ENCODE measurements at regions not wholly inside any gene's neighbourhood (a gene's known extent, or its start where the extent isn't known, plus 50 kb on each side); places are given as distances from the start of the nearest gene placed in this dataset.
"Not testable (repeated sequence)": the region's sequence is repeated elsewhere in the genome, so short reads cannot be mapped to it uniquely, and the experiment has no call there.

DNA sequence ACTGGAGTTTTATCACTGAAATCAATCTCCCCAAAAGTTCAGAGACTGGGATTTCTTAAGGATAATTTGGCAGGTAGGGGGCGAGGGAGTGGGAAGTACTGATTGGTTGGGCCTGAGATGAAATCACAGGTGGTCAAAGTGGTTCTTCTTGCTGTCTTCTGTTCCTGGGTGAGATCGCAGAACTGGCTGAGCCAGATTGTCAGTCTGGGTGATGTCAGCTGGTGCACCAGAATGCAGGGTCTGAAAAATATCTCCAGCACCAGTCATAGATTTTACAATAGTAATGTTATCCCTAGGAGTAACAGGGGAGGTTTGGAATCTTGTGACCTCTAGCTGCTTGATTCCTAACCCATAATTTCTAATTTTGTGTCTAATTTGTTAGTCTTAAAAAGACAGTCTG is 86.7 kb upstream of the SLC25A36 start:
- H3K36me3 Mint-ChIP-seq: peaks cover 0 to 1% (median 0%) of the 10 kb centered on the region in 3 donors
- H3K27ac Mint-ChIP-seq: no peak overlapping the region
- peaks cover 0 to 11% (median 2%) of the 10 kb centered on the region in 9 donors for H3K9me3 Mint-ChIP-seq
- no peak for DNase-seq
- no peak for ATAC-seq
- H3K4me1 Mint-ChIP-seq: peaks cover 0 to 2% (median 0%) of the 10 kb centered on the region in 4 donors
- H3K4me3 Mint-ChIP-seq: no peak overlapping the region
- POLR2A ChIA-PET: no interaction called here
- H3K27me3 Mint-ChIP-seq: peaks cover 0 to 14% (median 8%) of the 10 kb centered on the region in 5 donors

DNA sequence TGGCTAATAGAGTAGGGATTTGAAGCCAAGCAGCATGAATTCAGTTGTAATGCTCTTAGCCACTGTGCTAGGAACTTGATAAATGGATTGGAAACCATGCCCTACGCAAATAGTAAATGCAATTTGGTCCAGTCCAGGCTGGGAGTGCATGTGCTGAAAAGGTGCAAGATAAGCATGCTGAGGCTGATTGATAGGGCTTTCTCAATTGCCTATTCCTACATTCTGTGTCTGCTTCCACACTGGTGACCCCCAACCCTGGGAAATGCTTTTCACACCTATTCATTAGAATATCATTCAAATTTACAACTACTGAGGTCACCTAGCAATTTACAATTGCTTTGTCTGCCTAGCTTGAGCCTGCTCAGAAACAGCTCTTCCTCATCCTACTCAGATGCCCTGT is 84.7 kb upstream of the SLC25A36 start:
- POLR2A ChIA-PET: no interaction called here
- Mint-ChIP-seq H3K4me1 (no peaks in the 10 kb centered on the region), H3K4me3 (no peak overlapping the region), H3K27me3 (peaks cover 0 to 8% (median 3%) of the 10 kb centered on the region in 5 donors), H3K27ac (no peak overlapping the region), H3K36me3 (peaks cover 0 to 1% (median 0%) of the 10 kb centered on the region in 3 donors), H3K9me3 (peaks cover 0 to 11% (median 2%) of the 10 kb centered on the region in 9 donors)
- DNase-seq: no peak
- no peak for ATAC-seq

DNA sequence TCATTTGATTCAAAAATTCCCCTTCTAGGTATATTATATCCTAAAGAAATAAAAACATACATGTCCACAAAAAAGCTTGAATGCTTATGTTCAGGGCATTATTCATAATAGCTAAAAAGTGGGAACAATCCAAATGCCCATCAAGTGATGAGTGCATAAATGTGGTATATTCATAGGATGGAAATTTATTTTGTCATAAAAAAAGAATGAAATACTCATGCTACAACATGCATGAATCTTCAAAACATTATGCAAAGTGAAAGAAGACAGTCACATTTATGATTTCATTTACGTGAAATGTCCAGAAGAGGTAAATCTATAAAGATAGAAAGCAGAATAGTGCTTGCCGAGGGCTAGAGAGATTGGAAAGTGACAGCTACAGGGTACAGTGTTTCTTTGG is 83.6 kb upstream of the SLC25A36 start:
- POLR2A ChIA-PET: no interaction called here
- Mint-ChIP-seq H3K9me3 (peaks cover 0 to 11% (median 2%) of the 10 kb centered on the region in 9 donors), H3K36me3 (no peaks in the 10 kb centered on the region), H3K27me3 (peaks cover 0 to 4% (median 3%) of the 10 kb centered on the region in 5 donors), H3K4me1 (no peaks in the 10 kb centered on the region), H3K27ac (no peak overlapping the region), H3K4me3 (no peak overlapping the region)
- no peak for DNase-seq
- no peak for ATAC-seq

DNA sequence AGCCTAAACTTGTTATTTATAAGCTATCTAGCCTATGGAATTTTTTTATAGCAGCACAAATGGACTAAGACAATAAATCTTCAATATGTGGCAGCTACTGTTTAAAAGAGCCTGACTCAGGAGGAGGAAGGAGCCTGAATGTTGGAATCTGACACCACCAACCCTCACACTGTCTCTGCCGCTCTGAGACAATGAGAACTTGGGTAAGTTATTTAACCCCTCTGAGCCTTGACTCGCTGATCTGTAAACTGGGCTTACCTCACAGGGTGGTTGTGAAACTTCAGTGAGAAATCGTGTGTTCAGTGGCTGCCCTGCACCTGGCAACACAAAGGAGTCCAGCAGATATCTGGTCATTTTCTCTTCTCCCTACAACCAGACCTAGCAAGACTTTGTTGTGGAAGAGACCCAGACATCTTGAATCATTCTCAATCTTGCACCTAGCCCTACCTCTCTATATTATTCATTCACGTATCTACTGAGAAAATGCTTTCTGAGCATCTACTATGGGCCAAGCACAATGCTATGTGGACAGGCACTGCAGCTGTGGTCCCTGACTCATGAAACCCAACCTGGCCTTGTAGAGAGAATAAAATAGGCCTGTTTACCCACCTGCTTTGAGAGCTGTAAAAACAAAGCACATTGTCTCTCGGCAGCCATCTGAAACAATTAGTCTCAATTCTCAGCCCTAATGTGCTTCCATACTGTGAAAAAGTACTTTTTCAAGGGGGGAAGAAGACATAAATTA is 81.9 kb upstream of the SLC25A36 start:
- POLR2A ChIA-PET: no interaction called here
- ATAC-seq (no peak), DNase-seq (no peak)
- Mint-ChIP-seq H3K36me3 (no peaks in the 10 kb centered on the region), H3K27me3 (peaks cover 0 to 3% (median 1%) of the 10 kb centered on the region in 5 donors), H3K4me1 (peaks cover 0 to 5% (median 3%) of the 10 kb centered on the region in 4 donors), H3K27ac (no peak overlapping the region), H3K9me3 (no peaks in the 10 kb centered on the region), H3K4me3 (no peak overlapping the region)

DNA sequence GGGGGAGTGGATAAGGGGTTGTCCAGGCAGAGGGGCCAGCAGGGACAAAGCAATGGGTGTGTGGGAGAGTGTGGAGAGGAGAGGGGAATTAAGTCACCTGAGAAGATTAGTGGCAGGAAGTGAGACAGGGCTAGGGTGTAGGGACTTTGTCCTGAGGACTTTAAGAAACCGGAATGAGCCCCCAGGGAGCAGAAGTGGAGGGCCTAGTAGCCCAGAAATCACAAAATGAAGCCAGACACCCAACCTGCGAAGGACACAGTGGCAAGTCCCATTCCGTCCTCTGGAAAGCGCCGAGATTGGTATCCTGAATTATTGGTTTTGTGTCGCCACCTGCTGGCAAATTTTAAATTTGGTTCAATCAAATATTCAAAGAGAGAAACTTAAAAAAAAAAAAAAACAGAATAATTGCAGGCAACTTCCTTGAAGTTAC is 78.0 kb upstream of the SLC25A36 start:
- Mint-ChIP-seq H3K9me3 (no peaks in the 10 kb centered on the region), H3K27me3 (peaks cover 0 to 6% (median 4%) of the 10 kb centered on the region in 5 donors), H3K4me3 (peak overlapping the region in 3 of 10 donors; percentile 5 to 28 (median 19)), H3K4me1 (peaks cover 0 to 5% (median 3%) of the 10 kb centered on the region in 4 donors), H3K27ac (no peak overlapping the region), H3K36me3 (no peaks in the 10 kb centered on the region)
- peak in 9 of 10 donors; percentile 6 to 63 (median 29) for DNase-seq
- no peak for ATAC-seq
- POLR2A ChIA-PET: no interaction called here

DNA sequence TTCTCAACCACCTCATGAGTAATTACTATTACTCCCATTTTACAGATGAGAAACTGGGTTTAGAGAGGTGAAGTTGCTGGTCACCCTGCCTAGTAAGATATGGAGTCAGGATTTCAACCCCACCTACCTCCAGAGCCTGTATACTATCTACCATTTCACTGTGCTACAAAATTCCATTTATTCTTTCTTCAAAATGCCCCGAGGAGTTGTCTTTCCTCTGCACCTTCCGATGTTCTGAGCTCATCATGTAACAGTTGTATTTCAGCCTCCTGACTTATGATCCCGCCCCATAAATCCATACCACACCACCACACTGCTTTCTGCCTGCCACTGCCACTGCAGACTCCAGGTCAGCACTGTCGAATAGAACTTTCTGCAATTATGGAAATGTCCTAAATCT is 71.3 kb upstream of the SLC25A36 start:
- ATAC-seq: no peak
- peaks cover 0 to 2% (median 0%) of the 10 kb centered on the region in 3 donors for H3K36me3 Mint-ChIP-seq

DNA sequence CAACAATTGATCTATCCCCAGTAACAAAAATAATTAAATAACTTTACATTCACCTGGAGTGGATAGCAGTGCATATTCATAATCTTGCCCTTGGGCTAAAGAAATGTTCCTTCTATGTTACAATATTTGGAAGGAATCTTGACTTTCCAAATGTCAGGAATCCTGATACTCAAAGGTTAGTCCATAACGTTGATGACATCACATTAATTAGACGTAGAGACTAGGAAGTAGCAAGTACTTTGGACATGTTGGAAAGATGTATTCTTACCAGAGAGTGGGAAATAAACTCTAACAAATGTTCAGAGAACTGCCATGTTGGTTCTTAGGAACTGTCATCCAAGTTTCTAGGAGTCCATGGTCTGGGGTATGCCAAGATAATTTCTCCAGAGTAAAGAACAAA is 70.6 kb upstream of the SLC25A36 start:
- H3K27me3 Mint-ChIP-seq: peaks cover 4 to 28% (median 16%) of the 10 kb centered on the region in 5 donors
- ATAC-seq (no peak), DNase-seq (no peak)
- POLR2A ChIA-PET: no interaction called here
- no peaks in the 10 kb centered on the region for H3K9me3 Mint-ChIP-seq
- H3K4me1 Mint-ChIP-seq: no peaks in the 10 kb centered on the region
- H3K27ac Mint-ChIP-seq: no peak overlapping the region
- H3K36me3 Mint-ChIP-seq: peaks cover 0 to 2% (median 0%) of the 10 kb centered on the region in 3 donors
- H3K4me3 Mint-ChIP-seq: no peak overlapping the region

More for the DNA sequence above, 71.3 kb upstream of the SLC25A36 start:
- POLR2A ChIA-PET: no interaction called here
- Mint-ChIP-seq H3K27me3 (peaks cover 4 to 22% (median 10%) of the 10 kb centered on the region in 5 donors), H3K27ac (peak overlapping the region in 1 of 10 donors; percentile 7), H3K4me3 (no peak overlapping the region), H3K4me1 (no peaks in the 10 kb centered on the region), H3K9me3 (no peaks in the 10 kb centered on the region)
- no peak for DNase-seq

DNA sequence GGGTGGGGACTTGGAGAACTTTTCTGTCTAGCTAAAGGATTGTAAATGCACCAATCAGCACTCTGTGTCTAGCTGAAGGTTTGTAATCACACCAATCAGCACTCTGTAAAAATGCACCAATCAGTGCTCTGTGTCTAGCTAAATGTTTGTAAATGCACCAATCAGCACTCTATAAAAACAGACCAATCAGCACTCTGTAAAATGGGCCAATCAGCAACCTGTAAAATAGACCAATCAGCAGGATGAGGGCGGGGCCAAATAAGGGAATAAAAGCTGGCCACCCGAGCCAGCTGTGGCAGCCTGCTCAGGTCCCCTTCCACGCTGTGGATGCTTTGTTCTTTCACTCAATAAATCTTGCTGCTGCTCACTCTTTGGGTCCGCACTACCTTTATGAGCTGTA is 69.5 kb upstream of the SLC25A36 start:
- H3K27ac Mint-ChIP-seq, POLR2A ChIA-PET, ATAC-seq, H3K9me3 Mint-ChIP-seq, H3K4me3 Mint-ChIP-seq, H3K4me1 Mint-ChIP-seq, DNase-seq, H3K36me3 Mint-ChIP-seq: not testable (repeated sequence)
- H3K27me3 Mint-ChIP-seq: peaks cover 0 to 38% (median 27%) of the 10 kb centered on the region in 5 donors

DNA sequence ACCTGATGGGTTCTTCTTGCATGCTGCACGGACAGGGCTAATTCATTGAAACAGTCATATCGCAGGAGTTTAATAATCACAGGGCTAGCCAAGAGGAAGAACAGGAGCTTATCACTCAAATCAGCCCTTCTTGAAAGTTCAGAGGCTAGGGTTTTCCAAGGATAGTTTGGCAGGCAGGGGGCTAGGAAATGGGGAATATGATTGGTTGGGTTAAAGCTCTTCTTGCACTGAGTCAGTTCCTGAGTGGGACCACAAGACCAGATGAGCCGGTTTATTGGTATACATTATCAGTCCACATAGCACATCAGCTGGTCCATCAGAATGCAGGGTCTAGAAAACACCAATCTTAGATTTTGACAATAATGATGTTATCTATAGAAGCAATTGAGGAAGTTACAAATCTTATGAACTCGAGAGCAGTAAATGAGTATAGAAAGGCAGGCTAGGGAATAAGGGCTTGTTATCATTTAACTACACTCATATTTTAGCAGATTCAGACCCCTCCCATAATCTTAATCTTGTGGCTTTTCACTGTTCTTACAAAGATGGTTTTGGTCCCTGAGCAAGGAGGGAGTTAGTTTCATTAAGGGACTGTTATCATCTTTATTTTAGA is 58.1 kb upstream of the SLC25A36 start:
- Mint-ChIP-seq H3K4me3 (no peak overlapping the region), H3K36me3 (peaks cover 0 to 14% (median 0%) of the 10 kb centered on the region in 3 donors), H3K27me3 (peaks cover 9 to 22% (median 16%) of the 10 kb centered on the region in 5 donors), H3K4me1 (no peaks in the 10 kb centered on the region), H3K27ac (no peak overlapping the region), H3K9me3 (peaks cover 0 to 34% (median 3%) of the 10 kb centered on the region in 9 donors)
- DNase-seq (no peak), ATAC-seq (no peak)
- POLR2A ChIA-PET: no interaction called here

DNA sequence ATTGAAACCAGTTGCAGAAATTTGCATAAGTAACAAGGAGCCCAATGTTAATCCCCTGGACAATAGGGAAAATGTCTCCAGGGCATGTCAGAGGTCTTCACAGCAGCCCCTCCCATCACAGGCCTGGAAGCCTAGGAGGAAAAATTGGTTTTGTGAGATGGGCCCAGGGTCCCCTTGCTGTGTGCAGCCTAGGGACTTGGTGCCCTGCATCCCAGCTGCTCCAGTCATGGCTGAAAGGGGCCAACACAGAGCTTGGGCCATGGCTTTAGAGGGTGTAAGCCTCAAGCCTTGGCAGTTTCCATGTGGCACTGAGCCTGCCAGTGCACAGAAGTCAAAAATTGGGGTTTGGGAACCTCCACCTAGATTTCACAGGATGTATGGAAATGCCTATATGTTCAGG is 55.9 kb upstream of the SLC25A36 start:
- ATAC-seq, POLR2A ChIA-PET, H3K27ac Mint-ChIP-seq, H3K4me1 Mint-ChIP-seq, H3K4me3 Mint-ChIP-seq, DNase-seq: not testable (repeated sequence)
- peaks cover 0 to 31% (median 3%) of the 10 kb centered on the region in 9 donors for H3K9me3 Mint-ChIP-seq
- peaks cover 0 to 10% (median 0%) of the 10 kb centered on the region in 3 donors for H3K36me3 Mint-ChIP-seq
- H3K27me3 Mint-ChIP-seq: peaks cover 2 to 14% (median 3%) of the 10 kb centered on the region in 5 donors
